Endothelial cell of umbilical vein (primary cell): ENCODE measurements at regions not wholly inside any gene's neighbourhood (a gene's known extent, or its start where the extent isn't known, plus 50 kb on each side); places are given as distances from the start of the nearest gene placed in this dataset.

Experiments
- BruUV-seq: library from RNA; stranded (reverse); fragments of 400-500 nt; replicated peaks from 2 replicates; lab custom pipeline; 2021; lab: Mats Ljungman, UMichigan
- CTCF ChIA-PET: fragments of 300-600, 350-600 bp; sonication (Branson Sonifier 250); formaldehyde crosslinking; loops from one replicate; lab custom pipeline; 2021; ENCODE audit warnings: antibody characterized with exemption, inconsistent platforms; lab: Charles Lee
- POLR2A ChIA-PET: fragments of 300-600, 350-600 bp; sonication (Branson Sonifier 250); formaldehyde crosslinking; loops from one replicate; lab custom pipeline; 2021; ENCODE audit warnings: antibody characterized with exemption, inconsistent platforms; lab: Charles Lee
- DNase-seq: peaks from one replicate; pipeline ENCODE4 v3.0.0-alpha.2; 2011; ENCODE audit warnings: low read depth, low spot score
- FAIRE-seq: peaks from 2 replicates; lab custom pipeline; 2011; peaks lifted over from hg19 to GRCh38; lab: Jason Lieb, UNC
- H2AFZ ChIP-seq: 2 replicates; pipeline ENCODE4 v1.6.0; 2012; ENCODE audit warnings: low read depth, low read length, control low read depth, inconsistent platforms
- H3K27ac ChIP-seq: 2 replicates; pipeline ENCODE4 v1.5.1; 2011; ENCODE audit warnings: low read depth, mild to moderate bottlenecking, control low read depth, low read length, moderate library complexity; ENCODE audit not compliant: insufficient read depth
- H3K27me3 ChIP-seq, 2 experiments: 2 replicates each; pipeline versions ENCODE4 v1.6.0 to v1.6.1; 2011; ENCODE audit warnings: low read length in 2 of 2, mixed read lengths in 1 of 2; ENCODE audit not compliant: control insufficient read depth in 2 of 2, insufficient read depth in 2 of 2
- H3K36me3 ChIP-seq, 2 experiments: 2 replicates in 1 of 2; 3 replicates in 1 of 2; pipeline ENCODE4 v1.5.1; 2011; ENCODE audit warnings: low read length in 2 of 2, mild to moderate bottlenecking in 1 of 2, moderate library complexity in 1 of 2; ENCODE audit not compliant: control insufficient read depth in 2 of 2, insufficient read depth in 2 of 2; ENCODE audit errors: extremely low read depth in 1 of 2
- H3K4me1 ChIP-seq: 3 replicates; pipeline ENCODE4 v1.5.1; 2011; ENCODE audit warnings: mild to moderate bottlenecking, low read length; ENCODE audit not compliant: control insufficient read depth, insufficient read depth; ENCODE audit errors: extremely low read depth
- H3K4me2 ChIP-seq: 2 replicates; pipeline ENCODE4 v1.6.1; 2011; ENCODE audit warnings: low read length, control low read depth, mixed read lengths; ENCODE audit not compliant: insufficient read depth
- H3K4me3 ChIP-seq, 3 experiments: fragments of 200-600 bp in 1 of 3; sonication (generic), shearing (Covaris generic) in 1 of 3; replicated peaks in 1 of 3; 2 replicates each; pipeline ENCODE4 v1.5.1; 2011 to 2016; ENCODE audit warnings: control low read depth in 3 of 3, low read length in 3 of 3, mild to moderate bottlenecking in 2 of 3, inconsistent platforms in 1 of 3, low read depth in 1 of 3, moderate library complexity in 1 of 3; ENCODE audit not compliant: insufficient read depth in 1 of 3
- H3K79me2 ChIP-seq: 2 replicates; pipeline ENCODE4 v1.6.0; 2012; ENCODE audit warnings: low read length, inconsistent platforms; ENCODE audit not compliant: control insufficient read depth, insufficient read depth
- H3K9ac ChIP-seq: replicated peaks from 2 replicates; pipeline ENCODE3; 2011; ENCODE audit warnings: low read length, control low read depth; ENCODE audit not compliant: insufficient read depth; ENCODE audit errors: extremely low read depth
- H3K9me1 ChIP-seq: replicated peaks from 3 replicates; pipeline ENCODE4 v1.6.0; 2011; ENCODE audit warnings: mild to moderate bottlenecking, low read length; ENCODE audit not compliant: control insufficient read depth, insufficient read depth; ENCODE audit errors: extremely low read depth
- H3K9me3 ChIP-seq: replicated peaks from 2 replicates; pipeline ENCODE4 v1.5.1; 2012; ENCODE audit warnings: low read length, inconsistent platforms; ENCODE audit not compliant: control insufficient read depth, insufficient read depth
- H4K20me1 ChIP-seq: replicated peaks from 2 replicates; pipeline ENCODE3; 2011; ENCODE audit warnings: mild to moderate bottlenecking, low read length; ENCODE audit not compliant: control insufficient read depth, insufficient read depth; ENCODE audit errors: extremely low read depth
- CTCF ChIP-seq, 2 donors: IDR thresholded peaks; 1 replicate in 1 of 2; 2 replicates in 1 of 2; pipeline ENCODE4 v1.5.1; 2011; ENCODE audit warnings: low read length in 2 of 2, mild to moderate bottlenecking in 2 of 2, moderate library complexity in 2 of 2, control low read depth in 1 of 2, inconsistent platforms in 1 of 2, low read depth in 1 of 2; ENCODE audit not compliant: insufficient read depth in 1 of 2; ENCODE audit errors: extremely low read depth in 1 of 2
- EZH2 ChIP-seq: IDR thresholded peaks from 2 replicates; pipeline ENCODE4 v1.6.1; 2012; ENCODE audit warnings: borderline replicate concordance, low read depth, mild to moderate bottlenecking, moderate library complexity, low read length, inconsistent platforms; ENCODE audit not compliant: severe bottlenecking
- FOS ChIP-seq: IDR thresholded peaks from 2 replicates; pipeline ENCODE4 v1.6.1; 2011; ENCODE audit warnings: mild to moderate bottlenecking, low read length, moderate library complexity, borderline replicate concordance; ENCODE audit not compliant: insufficient read depth
- GATA2 ChIP-seq: IDR thresholded peaks from 2 replicates; pipeline ENCODE4 v1.7.0; 2011; ENCODE audit warnings: low read depth, mild to moderate bottlenecking, moderate library complexity, mixed read lengths, low read length; ENCODE audit not compliant: insufficient read length, insufficient read depth
- JUN ChIP-seq: IDR thresholded peaks from 2 replicates; pipeline ENCODE4 v1.6.1; 2011; ENCODE audit warnings: borderline replicate concordance, low read depth; ENCODE audit not compliant: insufficient read length, insufficient read depth
- MAX ChIP-seq: IDR thresholded peaks from 2 replicates; pipeline ENCODE4 v1.6.1; 2011; ENCODE audit not compliant: insufficient read depth, insufficient read length
- MYC ChIP-seq: IDR thresholded peaks from one replicate; pipeline ENCODE4 v1.6.1; 2011; ENCODE audit warnings: mild to moderate bottlenecking, low read depth, low read length
- POLR2A ChIP-seq: IDR thresholded peaks from 2 replicates; pipeline ENCODE4 v1.6.1; 2012; ENCODE audit warnings: low read depth, mild to moderate bottlenecking, control low read depth, low read length
- POLR2AphosphoS5 ChIP-seq: IDR thresholded peaks from 2 replicates; pipeline ENCODE4 v1.6.1; 2012; ENCODE audit warnings: low read depth, mild to moderate bottlenecking, control low read depth, low read length, moderate library complexity; ENCODE audit not compliant: insufficient read depth
- dilution Hi-C: fragments of 300-500 bp; cut with MboI; formaldehyde crosslinking; loops from one replicate; pipeline ENCODE4 v1.15.0; 2019; ENCODE audit warnings: low sequenced_read_pairs; ENCODE audit not compliant: extremely low pct_ligation_motif_present
- intact Hi-C: fragments of 100-400 bp; cut with micrococcal nuclease; formaldehyde crosslinking; loops from one replicate; pipeline ENCODE4 v1.10.0; 2022

DNA sequence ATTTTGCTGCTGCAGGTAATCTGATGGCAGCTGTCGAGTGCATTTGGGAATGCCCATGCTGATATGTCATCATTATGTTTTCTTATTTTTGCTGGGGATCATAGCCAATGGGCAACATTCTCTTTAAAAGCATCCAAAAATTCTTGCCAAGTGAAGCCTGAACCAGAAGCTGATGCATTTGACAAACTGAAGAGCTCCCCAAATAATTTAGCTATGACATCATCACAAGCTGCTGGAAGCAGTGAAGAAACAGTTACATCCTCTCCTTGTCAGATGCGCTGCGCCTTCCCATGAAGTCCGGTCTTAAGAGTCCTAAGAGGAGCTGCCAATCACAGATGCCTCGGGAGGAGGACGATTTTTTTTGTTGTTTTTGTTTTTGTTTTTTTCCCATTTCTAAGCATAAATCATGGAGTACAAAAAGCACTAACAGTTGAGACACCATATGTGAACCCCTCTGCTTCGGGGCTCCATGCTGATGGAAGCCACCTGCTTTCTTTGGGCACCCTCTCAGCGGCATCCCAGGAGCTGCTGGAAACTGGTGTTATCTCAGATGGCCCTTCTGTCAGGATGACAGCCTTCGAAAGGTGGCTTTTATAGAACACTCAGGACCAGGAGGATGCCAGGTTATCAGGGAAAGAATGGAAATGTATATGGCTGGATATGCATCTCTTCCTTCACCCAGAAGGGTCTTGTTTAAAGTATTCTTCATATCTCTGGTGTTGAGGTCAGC lies 56.1 kb upstream of the FOXQ1 start:
- FAIRE-seq (no peak), DNase-seq (no peak)
- Histone ChIP-seq H3K27me3 (no peaks in the 10 kb centered on the region), H3K79me2 (no peaks in the 10 kb centered on the region), H3K4me3 (no peak overlapping the region), H3K9me1 (no peaks in the 10 kb centered on the region), H2AFZ (no peak overlapping the region), H4K20me1 (no peaks in the 10 kb centered on the region), H3K9ac (no peak overlapping the region), H3K4me2 (no peak overlapping the region), H3K27ac (no peak overlapping the region), H3K36me3 (no peaks in the 10 kb centered on the region), H3K9me3 (no peaks in the 10 kb centered on the region), H3K4me1 (no peaks in the 10 kb centered on the region)
- TF ChIP-seq EZH2 = no peak
- no peak for TF ChIP-seq JUN
- no peak for TF ChIP-seq MYC
- no peak for TF ChIP-seq CTCF (IDR thresholded peaks at IDR 0.05; ENCODE audit: extremely low read depth in 1 of 2, insufficient read depth in 1 of 2, low read depth in 1 of 2, low read length in 2 of 2)
- TF ChIP-seq FOS = no peak
- TF ChIP-seq GATA2 = no peak
- TF ChIP-seq POLR2A = no peak
- TF ChIP-seq POLR2AphosphoS5 = no peak
- TF ChIP-seq MAX = no peak
- dilution Hi-C loops (no loop called here), intact Hi-C loops (no loop called here)
- no TSS peak for BruUV-seq
- POLR2A ChIA-PET = no interaction called here
- CTCF ChIA-PET = no interaction called here
